Activated CD4-positive, alpha-beta T cell treated with anti-CD3 and anti-CD28 coated beads for 1 hour (primary cell): ENCODE measurements at regions not wholly inside any gene's neighbourhood (a gene's known extent, or its start where the extent isn't known, plus 50 kb on each side); places are given as distances from the start of the nearest gene placed in this dataset.
"Not testable (repeated sequence)": the region's sequence is repeated elsewhere in the genome, so short reads cannot be mapped to it uniquely, and the experiment has no call there.

Source experiments
- DNase-seq: peaks from one replicate; pipeline ENCODE4 v3.0.0-alpha.2; 2020

- DNase-seq = not testable (repeated sequence)
Measured at GRCh38 chr1:91207691-91208090, 185.9 kb upstream of the ZNF644 start.

GRCh38 chr1:91204150-91204549, 182.3 kb upstream of the ZNF644 start:
- DNase-seq = not testable (repeated sequence)

DNA sequence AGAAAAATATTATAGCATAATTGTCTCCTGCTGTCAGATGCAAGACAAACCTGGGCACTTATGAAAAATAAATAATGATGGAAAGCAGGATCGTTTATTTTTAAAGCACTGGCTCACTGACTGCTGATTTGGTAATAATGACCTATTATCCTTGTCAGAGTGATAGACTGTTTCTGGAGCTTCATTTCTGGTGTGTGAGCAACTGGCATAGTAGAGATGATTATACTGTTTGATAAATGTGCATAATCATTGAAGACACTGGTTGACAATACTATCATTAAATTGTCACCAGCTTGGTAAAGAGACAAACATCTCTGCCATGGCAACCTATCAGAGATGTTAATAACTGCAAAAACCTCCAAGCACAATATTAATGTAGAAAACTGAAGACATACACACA, 179.9 kb upstream of the ZNF644 start:
- no peak for DNase-seq

- no peak for DNase-seq
Measured at GRCh38 chr1:91201176-91201575, 179.3 kb upstream of the ZNF644 start.

DNA sequence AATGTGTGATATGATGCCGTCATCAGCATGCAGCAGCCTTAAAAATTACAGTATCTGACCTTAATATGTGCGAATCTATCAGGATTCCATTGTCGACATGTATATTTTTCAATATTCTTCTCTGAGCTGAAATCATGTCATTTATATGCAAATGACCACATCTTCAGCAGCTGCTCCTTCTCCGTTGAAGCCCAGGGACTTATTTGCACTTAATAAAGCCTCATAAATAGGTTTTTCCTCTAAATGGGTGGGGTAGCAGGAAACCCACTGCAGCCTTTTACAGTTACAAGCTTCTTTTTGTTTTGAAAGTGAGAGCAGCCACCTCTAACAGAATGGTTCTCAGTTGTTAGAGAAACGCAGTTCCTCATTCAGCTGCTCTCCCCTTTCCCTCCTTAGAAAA, 178.8 kb upstream of the ZNF644 start:
- DNase-seq = no peak

DNA sequence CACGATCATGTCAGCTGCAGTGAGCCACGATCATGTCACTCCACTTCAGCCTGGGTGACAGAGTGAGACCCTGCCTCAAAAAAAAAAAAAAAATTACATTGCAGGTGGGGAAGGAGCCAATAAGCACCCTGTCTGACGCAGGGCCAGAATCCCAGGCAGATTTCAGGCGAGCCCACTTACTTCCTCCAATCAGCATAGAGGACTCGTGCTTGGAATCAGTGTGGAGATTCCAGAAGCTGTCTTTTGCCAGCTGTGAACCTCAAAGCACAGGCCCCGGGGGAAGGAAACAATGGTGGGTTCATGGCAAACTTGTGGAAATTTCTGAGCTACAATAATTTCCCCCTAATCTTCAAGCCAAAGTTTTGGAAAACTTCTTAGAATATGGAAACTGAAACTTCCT, 178.2 kb upstream of the ZNF644 start:
- DNase-seq = no peak

DNA sequence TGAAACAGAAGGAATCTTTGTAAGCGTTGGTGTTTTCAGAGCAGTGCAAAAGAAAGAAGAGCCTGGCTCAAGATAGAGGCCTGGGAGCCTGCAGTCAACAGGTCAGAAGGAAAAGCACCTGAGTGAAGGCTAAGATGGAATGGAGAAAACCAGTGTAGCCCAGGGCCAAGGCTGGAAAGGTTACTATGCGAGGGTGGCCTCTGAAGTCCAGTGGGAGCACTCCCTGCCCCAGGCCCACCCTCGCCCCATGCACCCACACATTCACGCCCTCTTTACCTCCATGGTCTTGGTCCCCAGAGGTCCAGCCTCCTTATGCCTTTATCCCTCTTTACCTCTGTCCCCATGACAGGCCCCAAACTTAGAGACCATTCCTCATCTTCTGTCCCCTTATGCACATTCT, 169.2 kb upstream of the ZNF644 start:
- no peak for DNase-seq

DNA sequence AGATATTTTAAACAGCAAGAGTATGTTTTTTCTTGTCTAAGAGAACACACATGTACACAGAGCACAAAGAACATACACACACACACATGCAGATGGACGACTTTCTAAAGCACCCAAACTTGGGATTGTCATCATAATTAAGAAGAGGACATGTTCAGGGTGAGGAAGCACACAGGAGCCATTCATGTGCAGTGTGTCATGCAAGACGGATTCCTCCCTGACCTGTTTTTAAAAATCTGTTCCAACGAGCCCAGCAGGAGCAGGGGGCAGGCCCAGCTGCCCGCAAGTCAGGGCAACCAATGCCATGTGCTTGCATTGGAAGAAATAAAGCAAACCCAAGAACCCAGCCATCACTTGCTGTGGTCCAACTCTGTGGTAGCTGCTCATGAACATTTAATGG, 167.3 kb upstream of the ZNF644 start:
- DNase-seq = no peak

DNA sequence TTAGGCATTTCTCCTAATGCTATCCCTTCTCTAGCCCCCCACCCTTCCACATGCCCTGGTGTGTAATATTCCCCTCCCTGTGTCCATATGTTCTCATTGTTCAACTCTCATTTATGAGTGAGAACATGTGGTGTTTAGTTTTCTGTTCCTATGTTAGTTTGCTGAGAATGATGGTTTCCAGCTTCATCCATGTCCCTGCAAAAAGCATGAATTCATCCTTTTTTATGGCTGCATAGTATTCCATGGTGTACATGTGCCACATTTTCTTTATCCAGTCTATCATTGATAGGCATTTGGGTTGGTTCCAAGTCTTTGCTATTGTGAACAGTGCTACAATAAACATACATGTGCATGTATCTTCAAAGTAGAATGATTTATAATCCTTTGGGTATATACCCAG, 161.0 kb upstream of the ZNF644 start:
- not testable (repeated sequence) for DNase-seq

- no peak for DNase-seq
Measured at GRCh38 chr1:91176250-91176649, 154.4 kb upstream of the ZNF644 start.

GRCh38 chr1:91174734-91175133, 152.9 kb upstream of the ZNF644 start:
- no peak for DNase-seq

DNA sequence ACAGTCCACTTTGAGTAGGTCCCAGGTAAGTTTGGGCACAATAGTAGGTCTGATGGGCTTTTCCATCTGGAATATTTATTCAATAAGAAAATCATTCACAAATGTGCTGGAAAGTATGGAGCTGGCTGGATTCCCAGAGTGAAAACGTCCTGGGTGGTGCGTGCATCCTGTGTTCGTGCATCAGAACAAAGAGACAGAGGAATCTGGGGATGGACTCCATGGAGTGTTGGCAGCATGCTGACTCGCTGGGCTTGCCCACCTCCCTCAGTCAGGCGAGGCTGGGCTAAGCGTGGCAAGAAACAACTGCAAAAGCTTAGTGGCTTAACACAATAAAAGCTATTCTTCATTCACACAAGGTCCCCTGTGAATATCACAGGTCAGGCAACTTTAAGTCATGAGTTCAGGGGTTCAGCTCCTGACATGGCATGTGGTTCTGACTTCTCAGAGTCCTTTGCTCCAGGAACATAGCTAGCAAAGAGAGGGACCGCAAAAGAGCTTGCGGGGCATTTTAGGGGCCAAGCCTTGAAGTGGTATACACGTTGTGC, 151.6 kb upstream of the ZNF644 start:
- DNase-seq = no peak

GRCh38 chr1:91172541-91172940, 150.7 kb upstream of the ZNF644 start:
- no peak for DNase-seq

GRCh38 chr1:91171898-91172297, 150.1 kb upstream of the ZNF644 start:
- DNase-seq = no peak

GRCh38 chr1:91170571-91170970, 148.7 kb upstream of the ZNF644 start:
- DNase-seq = no peak

- no peak for DNase-seq
Measured at GRCh38 chr1:91166106-91166712, 144.4 kb upstream of the ZNF644 start.

DNA sequence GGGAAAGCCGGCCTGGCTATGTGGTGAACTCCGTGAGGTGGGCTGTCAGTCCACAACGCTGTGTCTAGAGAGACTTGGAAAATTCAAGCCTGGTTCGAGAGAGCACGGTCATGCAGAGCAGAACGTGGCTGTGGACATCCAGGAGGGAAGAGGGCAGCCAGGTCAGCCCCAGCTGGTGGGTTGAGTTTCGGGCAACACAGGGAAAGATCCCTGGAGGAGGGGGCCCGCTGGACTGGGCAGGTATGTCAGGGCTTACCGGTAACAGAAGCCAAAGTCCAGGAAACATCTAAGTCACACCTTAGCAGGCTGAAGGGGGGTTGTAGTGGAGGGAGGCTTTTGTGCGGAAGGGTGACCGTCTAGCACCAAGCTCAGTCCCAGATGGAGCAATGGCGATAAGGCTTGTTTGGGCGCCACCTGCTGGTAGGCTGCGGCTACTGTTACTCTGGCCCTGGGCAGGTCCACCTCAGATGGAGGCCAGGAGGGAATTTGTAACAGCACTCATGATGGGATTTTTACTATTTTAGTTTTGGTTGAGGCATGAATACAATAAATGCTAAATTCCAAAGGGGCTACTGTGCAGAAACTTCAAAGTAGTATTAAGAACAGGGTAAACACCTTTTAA, 143.3 kb upstream of the ZNF644 start:
- peak; percentile 46 for DNase-seq

GRCh38 chr1:91162613-91163012, 140.8 kb upstream of the ZNF644 start:
- no peak for DNase-seq

- DNase-seq = no peak
Measured at GRCh38 chr1:91161749-91162148, 139.9 kb upstream of the ZNF644 start.

DNA sequence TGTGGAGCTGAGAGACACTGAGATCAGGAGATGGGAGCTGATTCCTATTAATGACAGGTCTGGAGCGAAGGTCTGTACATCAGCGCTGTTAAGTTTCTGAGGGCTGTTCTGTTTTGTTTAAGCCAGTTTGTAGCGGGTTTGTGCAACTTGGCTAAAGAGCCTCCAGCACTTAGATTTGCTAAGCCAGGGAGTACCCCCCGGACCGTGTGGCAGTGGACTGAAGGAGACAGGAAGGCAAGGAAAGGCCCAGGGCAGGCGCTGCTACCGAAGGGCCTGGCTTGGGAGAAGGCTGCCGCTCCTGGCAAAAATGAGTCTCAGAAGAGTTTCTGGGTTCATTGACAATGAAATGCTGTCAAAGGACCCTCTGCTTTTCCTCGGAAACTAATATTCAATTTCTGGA, 139.3 kb upstream of the ZNF644 start:
- no peak for DNase-seq

- DNase-seq = no peak
Measured at GRCh38 chr1:91160363-91161075, 138.7 kb upstream of the ZNF644 start.

DNA sequence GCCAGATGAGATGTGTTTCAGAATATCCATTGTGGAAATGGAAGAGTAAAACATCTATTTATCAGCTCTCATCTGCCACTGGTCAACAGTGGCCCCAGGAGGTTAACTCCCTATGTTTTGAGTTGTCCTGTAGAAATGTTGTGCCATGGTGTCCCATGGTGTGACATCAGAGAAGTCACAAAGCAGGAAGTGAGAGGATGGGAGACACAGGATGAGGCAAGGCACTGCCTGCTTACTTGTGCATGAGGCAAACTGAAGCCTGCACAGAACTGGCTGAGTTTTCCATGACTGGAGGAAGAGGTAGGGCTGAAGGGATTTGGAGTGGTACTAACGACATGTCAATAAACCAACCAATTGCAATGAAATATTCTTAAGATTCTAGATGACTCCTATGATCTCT, 131.5 kb upstream of the ZNF644 start:
- no peak for DNase-seq

DNA sequence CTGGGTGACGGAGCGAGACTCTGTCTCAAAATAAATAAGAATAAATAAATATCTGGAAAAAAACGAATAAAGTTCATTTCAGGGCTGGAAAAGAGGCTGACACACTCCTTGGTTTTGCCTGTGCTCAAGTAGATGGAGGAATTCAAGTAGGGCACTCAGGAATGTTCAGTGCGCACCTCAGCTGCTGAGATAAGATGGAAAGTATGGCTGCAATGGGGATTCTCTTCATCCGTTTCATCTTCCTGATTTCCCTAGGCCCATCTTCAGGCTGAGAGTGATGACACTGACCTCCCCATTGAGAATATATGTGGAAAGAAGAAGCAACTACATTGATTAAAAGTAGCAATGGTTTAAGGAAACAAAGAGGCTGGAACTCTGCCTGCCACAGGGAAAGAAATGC, 130.5 kb upstream of the ZNF644 start:
- no peak for DNase-seq

GRCh38 chr1:91151702-91152101, 129.9 kb upstream of the ZNF644 start:
- DNase-seq = no peak
